CD8-positive, alpha-beta memory T cell (primary cell): ENCODE measurements at regions not wholly inside any gene's neighbourhood (a gene's known extent, or its start where the extent isn't known, plus 50 kb on each side); places are given as distances from the start of the nearest gene placed in this dataset.

Source experiments
- CTCF ChIA-PET: fragments of 350-600 bp; sonication (Branson Sonifier 250); formaldehyde crosslinking; loops from one replicate; lab custom pipeline; 2021; ENCODE audit warnings: antibody characterized with exemption; lab: Charles Lee
- POLR2A ChIA-PET: fragments of 350-600 bp; sonication (Branson Sonifier 250); formaldehyde crosslinking; loops from one replicate; lab custom pipeline; 2021; ENCODE audit warnings: antibody characterized with exemption; lab: Charles Lee
- DNase-seq, 5 donors: peaks; one replicate each; pipeline versions ENCODE4 v3.0.0 to v3.0.0-alpha.2; 2020 to 2022; ENCODE audit warnings: mixed read lengths in 1 of 5
- H3K27ac ChIP-seq: one replicate; pipeline ENCODE4 v1.7.0; 2013; ENCODE audit warnings: low read depth, mild to moderate bottlenecking, low read length, moderate library complexity
- H3K27me3 ChIP-seq: 2 replicates; pipeline ENCODE4 v1.7.0; 2013; ENCODE audit warnings: low read length, mild to moderate bottlenecking; ENCODE audit not compliant: insufficient read depth, poor library complexity, severe bottlenecking
- H3K36me3 ChIP-seq: 2 replicates; pipeline ENCODE4 v1.7.0; 2013; ENCODE audit warnings: mild to moderate bottlenecking, low read length, moderate library complexity; ENCODE audit not compliant: insufficient read depth
- H3K4me1 ChIP-seq: 2 replicates; pipeline ENCODE4 v1.7.0; 2013; ENCODE audit warnings: mild to moderate bottlenecking, low read length, moderate library complexity; ENCODE audit not compliant: insufficient read depth
- H3K4me3 ChIP-seq: 2 replicates; pipeline ENCODE4 v1.7.0; 2013; ENCODE audit warnings: mild to moderate bottlenecking, low read length
- H3K9me3 ChIP-seq: 2 replicates; pipeline ENCODE4 v1.7.0; 2013; ENCODE audit warnings: mild to moderate bottlenecking, low read length
- H3K27ac Mint-ChIP-seq, 8 donors: one replicate each; pipeline ENCODE4 v1.8.0; 2020 to 2021; ENCODE audit warnings: mixed read lengths in 8 of 8, mild to moderate bottlenecking in 6 of 8, inconsistent platforms in 3 of 8, moderate library complexity in 3 of 8
- H3K27me3 Mint-ChIP-seq, 2 donors: one replicate each; pipeline ENCODE4 v1.8.0; 2020 to 2021; ENCODE audit warnings: mixed read lengths in 2 of 2, mild to moderate bottlenecking in 1 of 2, moderate library complexity in 1 of 2
- H3K36me3 Mint-ChIP-seq, 3 donors: one replicate each; pipeline ENCODE4 v1.8.0; 2020 to 2021; ENCODE audit warnings: mixed read lengths in 3 of 3, inconsistent platforms in 1 of 3, mild to moderate bottlenecking in 1 of 3
- H3K4me1 Mint-ChIP-seq, 3 donors: one replicate each; pipeline ENCODE4 v1.8.0; 2020 to 2021; ENCODE audit warnings: mixed read lengths in 3 of 3, inconsistent platforms in 1 of 3, mild to moderate bottlenecking in 1 of 3
- H3K4me3 Mint-ChIP-seq, 7 donors: one replicate each; pipeline ENCODE4 v1.8.0; 2020 to 2021; ENCODE audit warnings: mixed read lengths in 7 of 7, mild to moderate bottlenecking in 6 of 7, moderate library complexity in 4 of 7, inconsistent platforms in 2 of 7
- H3K9me3 Mint-ChIP-seq, 5 donors: one replicate each; pipeline ENCODE4 v1.8.0; 2020 to 2022; ENCODE audit warnings: mixed read lengths in 5 of 5, mild to moderate bottlenecking in 3 of 5, moderate library complexity in 2 of 5, inconsistent platforms in 1 of 5

- H3K36me3 ChIP-seq: no peaks in the 10 kb centered on the region
- no peaks in the 10 kb centered on the region for H3K27me3 Mint-ChIP-seq
- CTCF ChIA-PET: no interaction called here
- no peaks in the 10 kb centered on the region for H3K27me3 ChIP-seq
- H3K9me3 ChIP-seq: no peaks in the 10 kb centered on the region
- no peaks in the 10 kb centered on the region for H3K4me1 Mint-ChIP-seq
- H3K4me3 Mint-ChIP-seq: no peak overlapping the region
- POLR2A ChIA-PET: no interaction called here
- H3K4me3 ChIP-seq: no peak overlapping the region
- peaks cover 0 to 3% (median 0%) of the 10 kb centered on the region in 5 donors for H3K9me3 Mint-ChIP-seq
- no peak for DNase-seq
- no peaks in the 10 kb centered on the region for H3K4me1 ChIP-seq
- H3K36me3 Mint-ChIP-seq: no peaks in the 10 kb centered on the region
- no peak overlapping the region for H3K27ac Mint-ChIP-seq
- H3K27ac ChIP-seq: no peak overlapping the region
Measured at GRCh38 chr2:150023044-150023443, 435.5 kb upstream of the MMADHC start.

- Histone ChIP-seq H3K27me3 (no peaks in the 10 kb centered on the region), H3K27ac (no peak overlapping the region), H3K9me3 (no peaks in the 10 kb centered on the region), H3K4me3 (no peak overlapping the region), H3K36me3 (no peaks in the 10 kb centered on the region), H3K4me1 (no peaks in the 10 kb centered on the region)
- ChIA-PET CTCF (no interaction called here), POLR2A (no interaction called here)
- peaks cover 0 to 3% (median 0%) of the 10 kb centered on the region in 5 donors for H3K9me3 Mint-ChIP-seq
- no peak overlapping the region for H3K4me3 Mint-ChIP-seq
- no peak overlapping the region for H3K27ac Mint-ChIP-seq
- no peaks in the 10 kb centered on the region for H3K4me1 Mint-ChIP-seq
- H3K27me3 Mint-ChIP-seq: no peaks in the 10 kb centered on the region
- DNase-seq: no peak
- no peaks in the 10 kb centered on the region for H3K36me3 Mint-ChIP-seq
Measured at GRCh38 chr2:150020937-150021673, 433.5 kb upstream of the MMADHC start.

- CTCF ChIA-PET: no interaction called here
- H3K4me3 Mint-ChIP-seq: no peak overlapping the region
- H3K4me1 Mint-ChIP-seq: no peaks in the 10 kb centered on the region
- Histone ChIP-seq H3K4me1 (no peaks in the 10 kb centered on the region), H3K36me3 (no peaks in the 10 kb centered on the region), H3K4me3 (no peak overlapping the region), H3K27me3 (no peaks in the 10 kb centered on the region), H3K27ac (no peak overlapping the region), H3K9me3 (no peaks in the 10 kb centered on the region)
- H3K27ac Mint-ChIP-seq: no peak overlapping the region
- peaks cover 0 to 6% (median 0%) of the 10 kb centered on the region in 5 donors for H3K9me3 Mint-ChIP-seq
- H3K27me3 Mint-ChIP-seq: no peaks in the 10 kb centered on the region
- POLR2A ChIA-PET: no interaction called here
- H3K36me3 Mint-ChIP-seq: no peaks in the 10 kb centered on the region
- DNase-seq: no peak
Measured at GRCh38 chr2:150020221-150020620, 432.6 kb upstream of the MMADHC start.

- ChIA-PET POLR2A (no interaction called here), CTCF (no interaction called here)
- H3K4me1 Mint-ChIP-seq: no peaks in the 10 kb centered on the region
- H3K4me1 ChIP-seq: no peaks in the 10 kb centered on the region
- no peaks in the 10 kb centered on the region for H3K27me3 ChIP-seq
- H3K9me3 Mint-ChIP-seq: peaks cover 0 to 6% (median 0%) of the 10 kb centered on the region in 5 donors
- no peak overlapping the region for H3K4me3 ChIP-seq
- H3K9me3 ChIP-seq: no peaks in the 10 kb centered on the region
- no peak overlapping the region for H3K27ac Mint-ChIP-seq
- DNase-seq: no peak
- H3K4me3 Mint-ChIP-seq: no peak overlapping the region
- H3K36me3 Mint-ChIP-seq: no peaks in the 10 kb centered on the region
- H3K27me3 Mint-ChIP-seq: no peaks in the 10 kb centered on the region
- H3K27ac ChIP-seq: no peak overlapping the region
- no peaks in the 10 kb centered on the region for H3K36me3 ChIP-seq
Measured at GRCh38 chr2:150019063-150019462, 431.5 kb upstream of the MMADHC start.

GRCh38 chr2:150012986-150013385 is 425.4 kb upstream of the MMADHC start:
- Histone ChIP-seq H3K36me3 (no peaks in the 10 kb centered on the region), H3K9me3 (no peaks in the 10 kb centered on the region), H3K27ac (no peak overlapping the region), H3K4me3 (no peak overlapping the region), H3K4me1 (no peaks in the 10 kb centered on the region), H3K27me3 (no peaks in the 10 kb centered on the region)
- H3K36me3 Mint-ChIP-seq: no peaks in the 10 kb centered on the region
- H3K27me3 Mint-ChIP-seq: no peaks in the 10 kb centered on the region
- H3K4me3 Mint-ChIP-seq: no peak overlapping the region
- no peaks in the 10 kb centered on the region for H3K4me1 Mint-ChIP-seq
- POLR2A ChIA-PET: no interaction called here
- no peak for DNase-seq
- CTCF ChIA-PET: no interaction called here
- no peak overlapping the region for H3K27ac Mint-ChIP-seq
- H3K9me3 Mint-ChIP-seq: peaks cover 0 to 6% (median 4%) of the 10 kb centered on the region in 5 donors

- Mint-ChIP-seq H3K4me1 (no peaks in the 10 kb centered on the region), H3K36me3 (no peaks in the 10 kb centered on the region), H3K4me3 (no peak overlapping the region), H3K27me3 (no peaks in the 10 kb centered on the region), H3K9me3 (peaks cover 0 to 9% (median 4%) of the 10 kb centered on the region in 5 donors), H3K27ac (no peak overlapping the region)
- no peak for DNase-seq
- H3K36me3 ChIP-seq: no peaks in the 10 kb centered on the region
- CTCF ChIA-PET: no interaction called here
- no peaks in the 10 kb centered on the region for H3K4me1 ChIP-seq
- H3K27me3 ChIP-seq: no peaks in the 10 kb centered on the region
- H3K4me3 ChIP-seq: no peak overlapping the region
- no peak overlapping the region for H3K27ac ChIP-seq
- no peaks in the 10 kb centered on the region for H3K9me3 ChIP-seq
- POLR2A ChIA-PET: no interaction called here
Measured at GRCh38 chr2:150011161-150011730, 423.7 kb upstream of the MMADHC start.

GRCh38 chr2:150008901-150009300 is 421.3 kb upstream of the MMADHC start:
- no peaks in the 10 kb centered on the region for H3K36me3 Mint-ChIP-seq
- Histone ChIP-seq H3K27ac (no peak overlapping the region), H3K36me3 (no peaks in the 10 kb centered on the region), H3K4me3 (no peak overlapping the region), H3K27me3 (no peaks in the 10 kb centered on the region), H3K4me1 (no peaks in the 10 kb centered on the region), H3K9me3 (no peaks in the 10 kb centered on the region)
- no peak overlapping the region for H3K4me3 Mint-ChIP-seq
- no peaks in the 10 kb centered on the region for H3K27me3 Mint-ChIP-seq
- DNase-seq: no peak
- H3K4me1 Mint-ChIP-seq: no peaks in the 10 kb centered on the region
- peaks cover 0 to 9% (median 0%) of the 10 kb centered on the region in 5 donors for H3K9me3 Mint-ChIP-seq
- ChIA-PET CTCF (no interaction called here), POLR2A (no interaction called here)
- no peak overlapping the region for H3K27ac Mint-ChIP-seq

- ChIA-PET CTCF (no interaction called here), POLR2A (no interaction called here)
- no peak overlapping the region for H3K4me3 ChIP-seq
- Mint-ChIP-seq H3K4me1 (no peaks in the 10 kb centered on the region), H3K9me3 (peaks cover 0 to 9% (median 0%) of the 10 kb centered on the region in 5 donors), H3K27me3 (no peaks in the 10 kb centered on the region), H3K36me3 (no peaks in the 10 kb centered on the region), H3K27ac (no peak overlapping the region), H3K4me3 (no peak overlapping the region)
- no peak overlapping the region for H3K27ac ChIP-seq
- H3K36me3 ChIP-seq: no peaks in the 10 kb centered on the region
- no peak for DNase-seq
- no peaks in the 10 kb centered on the region for H3K4me1 ChIP-seq
- no peaks in the 10 kb centered on the region for H3K27me3 ChIP-seq
- H3K9me3 ChIP-seq: no peaks in the 10 kb centered on the region
Measured at GRCh38 chr2:150007815-150008430, 420.3 kb upstream of the MMADHC start.
